ENCODE measurements at regions not wholly inside any gene's neighbourhood (a gene's known extent, or its start where the extent isn't known, plus 50 kb on each side); places are given as distances from the start of the nearest gene placed in this dataset.

DNA sequence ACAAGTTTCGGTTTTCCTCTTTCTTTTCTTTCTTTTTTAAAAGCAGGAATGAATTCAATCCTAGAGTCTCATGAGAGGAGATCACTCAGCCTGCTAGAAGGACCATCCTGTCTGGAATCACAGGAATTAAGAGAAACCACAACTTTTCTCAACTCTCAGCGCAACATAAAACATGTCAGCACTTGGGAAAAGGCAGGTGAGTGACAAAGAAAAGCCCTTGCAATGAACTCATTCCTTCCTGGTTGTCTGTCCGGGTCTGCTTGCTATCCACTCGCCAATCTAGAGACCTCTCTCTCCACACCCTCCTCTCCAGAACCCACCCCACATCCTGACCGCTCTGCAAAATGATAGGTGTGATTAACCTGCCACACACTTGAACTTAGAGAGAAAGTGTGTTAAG, 253.8 kb downstream of the LY86 start:
- H3F3A ChIP-seq (ENCODE audit: insufficient read depth, low read length): no peaks in the 10 kb centered on the region
- H3K27ac ChIP-seq (ENCODE audit: low read depth, low read length, poor library complexity, severe bottlenecking): no peak overlapping the region
- no peaks in the 10 kb centered on the region for H4K20me1 ChIP-seq (ENCODE audit: insufficient read depth, low read length)
- H3K4me3 ChIP-seq (ENCODE audit: low read depth, low read length, poor library complexity, severe bottlenecking): no peak overlapping the region
- H3K36me3 ChIP-seq (ENCODE audit: insufficient read depth, low read length): no peaks in the 10 kb centered on the region
- H3K9ac ChIP-seq (ENCODE audit: low read length): no peak overlapping the region
- H3K4me1 ChIP-seq (ENCODE audit: insufficient read depth, low read length, severe bottlenecking): no peaks in the 10 kb centered on the region
- H2AFZ ChIP-seq (ENCODE audit: low read length): no peak overlapping the region
- no peaks in the 10 kb centered on the region for H3K9me2 ChIP-seq (ENCODE audit: low read depth, low read length)
- H3K4me2 ChIP-seq (ENCODE audit: low read length): no peak overlapping the region
- H3K27me3 ChIP-seq (ENCODE audit: insufficient read depth, low read length): peaks cover 4% of the 10 kb centered on the region; the same call in 1 of the 2 replicates
- H3K79me2 ChIP-seq (ENCODE audit: insufficient read depth, low read length): no peaks in the 10 kb centered on the region
- TF ChIP-seq, protein P1, sequence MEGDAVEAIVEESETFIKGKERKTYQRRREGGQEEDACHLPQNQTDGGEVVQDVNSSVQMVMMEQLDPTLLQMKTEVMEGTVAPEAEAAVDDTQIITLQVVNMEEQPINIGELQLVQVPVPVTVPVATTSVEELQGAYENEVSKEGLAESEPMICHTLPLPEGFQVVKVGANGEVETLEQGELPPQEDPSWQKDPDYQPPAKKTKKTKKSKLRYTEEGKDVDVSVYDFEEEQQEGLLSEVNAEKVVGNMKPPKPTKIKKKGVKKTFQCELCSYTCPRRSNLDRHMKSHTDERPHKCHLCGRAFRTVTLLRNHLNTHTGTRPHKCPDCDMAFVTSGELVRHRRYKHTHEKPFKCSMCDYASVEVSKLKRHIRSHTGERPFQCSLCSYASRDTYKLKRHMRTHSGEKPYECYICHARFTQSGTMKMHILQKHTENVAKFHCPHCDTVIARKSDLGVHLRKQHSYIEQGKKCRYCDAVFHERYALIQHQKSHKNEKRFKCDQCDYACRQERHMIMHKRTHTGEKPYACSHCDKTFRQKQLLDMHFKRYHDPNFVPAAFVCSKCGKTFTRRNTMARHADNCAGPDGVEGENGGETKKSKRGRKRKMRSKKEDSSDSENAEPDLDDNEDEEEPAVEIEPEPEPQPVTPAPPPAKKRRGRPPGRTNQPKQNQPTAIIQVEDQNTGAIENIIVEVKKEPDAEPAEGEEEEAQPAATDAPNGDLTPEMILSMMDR (IDR thresholded peaks at IDR 0.05; ENCODE audit: low read length): no peak
- no peak for TF ChIP-seq EZH2 (IDR thresholded peaks at IDR 0.05; ENCODE audit: borderline replicate concordance, low read length)
- no peaks in the 10 kb centered on the region for H3K9me3 ChIP-seq (ENCODE audit: low read length)

DNA sequence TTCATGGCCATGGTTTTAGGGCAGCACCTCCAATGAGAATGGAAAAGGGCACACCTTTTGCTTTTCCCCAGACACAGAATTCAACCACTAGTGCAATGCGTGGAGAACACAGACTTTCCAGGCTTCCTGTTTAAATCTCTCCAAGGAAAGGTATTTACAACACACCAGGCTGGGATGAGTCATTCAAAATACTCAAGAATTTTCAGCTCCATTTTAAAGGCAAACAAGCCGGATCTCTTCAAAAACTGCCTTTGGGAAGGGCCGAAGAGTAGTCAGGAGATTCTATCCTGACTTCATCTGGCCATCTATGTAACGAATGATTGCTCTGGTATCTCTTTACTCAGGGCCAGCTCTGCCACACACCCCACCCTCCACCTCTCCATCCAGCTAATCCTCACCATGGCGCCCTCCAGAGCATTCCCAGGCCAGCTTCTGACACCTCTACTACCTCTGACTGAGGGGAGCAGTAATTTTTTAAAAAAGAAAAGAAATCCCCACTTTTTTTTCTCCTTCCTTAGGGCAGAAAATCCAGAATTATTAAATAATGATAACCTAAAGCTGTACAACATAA, 254.6 kb downstream of the LY86 start:
- Histone ChIP-seq H3K36me3 (ENCODE audit: insufficient read depth, low read length) (no peaks in the 10 kb centered on the region), H2AFZ (ENCODE audit: low read length) (no peak overlapping the region), H3K4me2 (ENCODE audit: low read length) (no peak overlapping the region), H3K4me3 (ENCODE audit: low read depth, low read length, poor library complexity, severe bottlenecking) (no peak overlapping the region), H3K27me3 (ENCODE audit: insufficient read depth, low read length) (peaks cover 8% of the 10 kb centered on the region; the same call in 1 of the 2 replicates), H3K9me3 (ENCODE audit: low read length) (no peaks in the 10 kb centered on the region), H3F3A (ENCODE audit: insufficient read depth, low read length) (no peaks in the 10 kb centered on the region), H3K4me1 (ENCODE audit: insufficient read depth, low read length, severe bottlenecking) (no peaks in the 10 kb centered on the region), H3K9me2 (ENCODE audit: low read depth, low read length) (no peaks in the 10 kb centered on the region), H4K20me1 (ENCODE audit: insufficient read depth, low read length) (no peaks in the 10 kb centered on the region), H3K79me2 (ENCODE audit: insufficient read depth, low read length) (no peaks in the 10 kb centered on the region), H3K9ac (ENCODE audit: low read length) (no peak overlapping the region), H3K27ac (ENCODE audit: low read depth, low read length, poor library complexity, severe bottlenecking) (no peak overlapping the region)
- TF ChIP-seq EZH2 (IDR thresholded peaks at IDR 0.05; ENCODE audit: borderline replicate concordance, low read length): no peak
- TF ChIP-seq, protein P1 (IDR thresholded peaks at IDR 0.05; ENCODE audit: low read length): no peak

DNA sequence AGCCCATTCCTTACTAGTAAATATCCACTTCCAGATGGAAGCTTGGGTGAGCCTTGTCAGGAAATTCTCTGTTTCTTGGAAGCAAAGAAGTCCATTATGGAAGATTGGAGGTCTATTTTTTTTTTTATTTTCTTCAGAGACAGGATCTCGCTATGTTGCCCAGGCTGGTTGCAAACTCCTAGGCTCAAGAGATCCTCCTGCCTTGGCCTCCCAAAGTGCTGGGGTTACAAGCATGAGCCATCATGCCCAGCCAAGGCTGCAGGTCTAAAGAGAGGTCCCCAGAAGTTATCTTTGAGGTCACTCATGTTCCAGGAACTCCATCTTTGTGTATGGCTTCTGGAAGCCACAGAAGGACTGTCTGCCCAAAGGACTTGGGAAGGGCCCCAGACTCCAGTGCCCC, 255.3 kb downstream of the LY86 start:
- Histone ChIP-seq H3K9ac (ENCODE audit: low read length) (no peak overlapping the region), H3K79me2 (ENCODE audit: insufficient read depth, low read length) (no peaks in the 10 kb centered on the region), H3F3A (ENCODE audit: insufficient read depth, low read length) (no peaks in the 10 kb centered on the region), H4K20me1 (ENCODE audit: insufficient read depth, low read length) (no peaks in the 10 kb centered on the region), H3K27ac (ENCODE audit: low read depth, low read length, poor library complexity, severe bottlenecking) (no peak overlapping the region), H2AFZ (ENCODE audit: low read length) (no peak overlapping the region), H3K4me1 (ENCODE audit: insufficient read depth, low read length, severe bottlenecking) (no peaks in the 10 kb centered on the region), H3K9me3 (ENCODE audit: low read length) (no peaks in the 10 kb centered on the region), H3K27me3 (ENCODE audit: insufficient read depth, low read length) (peaks cover 8% of the 10 kb centered on the region; the same call in 1 of the 2 replicates), H3K4me2 (ENCODE audit: low read length) (no peak overlapping the region), H3K9me2 (ENCODE audit: low read depth, low read length) (no peaks in the 10 kb centered on the region), H3K36me3 (ENCODE audit: insufficient read depth, low read length) (no peaks in the 10 kb centered on the region), H3K4me3 (ENCODE audit: low read depth, low read length, poor library complexity, severe bottlenecking) (no peak overlapping the region)
- no peak for TF ChIP-seq EZH2 (IDR thresholded peaks at IDR 0.05; ENCODE audit: borderline replicate concordance, low read length)
- TF ChIP-seq, protein P1 (IDR thresholded peaks at IDR 0.05; ENCODE audit: low read length): no peak
